ENCODE measurements at regions not wholly inside any gene's neighbourhood (a gene's known extent, or its start where the extent isn't known, plus 50 kb on each side); places are given as distances from the start of the nearest gene placed in this dataset.
A peak's percentile ranks its signal among the peaks of the same experiment; 100 is the strongest.

GRCh38 chr4:78721747-78722146 lies 54.4 kb upstream of the BMP2K start:
- no TSS peak for BruUV-seq (replicated peaks)
- peak overlapping the region in 1 of 3 experiments; percentile 18; a peak in 1 of 6 replicates for H3K4me3 ChIP-seq (replicated peaks in 1 of 3; ENCODE audit: insufficient read depth in 1 of 3, low read depth in 2 of 3, low read length in 3 of 3)
- no peak overlapping the region for H3K27ac ChIP-seq (ENCODE audit: extremely low read length, insufficient read depth, low read length)
- H3K79me2 ChIP-seq (ENCODE audit: insufficient read depth, low read length): no peaks in the 10 kb centered on the region
- no peak overlapping the region for H3K9ac ChIP-seq (ENCODE audit: insufficient read depth, low read depth, low read length)
- TF ChIP-seq MAFF (IDR thresholded peaks at IDR 0.05; ENCODE audit: low read depth, low read length) (peak; percentile 56), MAFK (conservative IDR thresholded peaks at IDR 0.05 in 1 of 2, IDR thresholded peaks at IDR 0.05 in 1 of 2; ENCODE audit: low read length in 2 of 2) (peak; percentile 26 to 60; a peak in 2 of 4 replicates), ZNF800 (CRISPR knock-in tag; IDR thresholded peaks at IDR 0.05) (no peak)
- H3K9me3 ChIP-seq (ENCODE audit: low read length): no peaks in the 10 kb centered on the region
- in situ Hi-C loops (cut with HindIII; ENCODE audit: extremely low pct_ligation_motif_present, low pct_unique_long_range_greater_than_20kb) (no loop called here), intact Hi-C loops (cut with micrococcal nuclease; ENCODE audit: unreplicated experiment) (no loop called here)
- H3K4me1 ChIP-seq (ENCODE audit: insufficient read depth, low read length): peaks cover 16% of the 10 kb centered on the region
- FAIRE-seq (no peak), DNase-seq (ENCODE audit: low spot score) (no peak), ATAC-seq (peak; percentile 50)
- H2AFZ ChIP-seq (ENCODE audit: low read length): no peak overlapping the region
- POLR2A ChIA-PET: no interaction called here
- H3K36me3 ChIP-seq (replicated peaks in 1 of 2; ENCODE audit: control insufficient read depth in 1 of 2, insufficient read depth in 2 of 2, low read length in 2 of 2): no peaks in the 10 kb centered on the region
- CTCF ChIA-PET (ENCODE audit: low intra/inter-chr PET ratio, low total read pairs): no interaction called here
- H4K20me1 ChIP-seq (ENCODE audit: insufficient read depth, low read length): no peaks in the 10 kb centered on the region
- no peaks in the 10 kb centered on the region for H3K27me3 ChIP-seq (ENCODE audit: control insufficient read depth in 1 of 2, insufficient read depth in 2 of 2, low read length in 2 of 2)
- 24% methylated on average over 4 of the region's 4 CpGs for WGBS (ENCODE audit: low lambda C conversion rate)
- peak overlapping the region; percentile 60 for H3K4me2 ChIP-seq (ENCODE audit: low read depth, low read length)

GRCh38 chr4:78722320-78722719 lies 53.8 kb upstream of the BMP2K start:
- in situ Hi-C loops (cut with HindIII; ENCODE audit: extremely low pct_ligation_motif_present, low pct_unique_long_range_greater_than_20kb) (no loop called here), intact Hi-C loops (cut with micrococcal nuclease; ENCODE audit: unreplicated experiment) (no loop called here)
- peaks cover 16% of the 10 kb centered on the region for H3K4me1 ChIP-seq (ENCODE audit: insufficient read depth, low read length)
- 63% methylated on average over 5 of the region's 5 CpGs for WGBS (ENCODE audit: low lambda C conversion rate)
- ChIA-PET CTCF (ENCODE audit: low intra/inter-chr PET ratio, low total read pairs) (no interaction called here), POLR2A (no interaction called here)
- H3K9me3 ChIP-seq (ENCODE audit: low read length): no peaks in the 10 kb centered on the region
- H3K36me3 ChIP-seq (replicated peaks in 1 of 2; ENCODE audit: control insufficient read depth in 1 of 2, insufficient read depth in 2 of 2, low read length in 2 of 2): no peaks in the 10 kb centered on the region
- no peaks in the 10 kb centered on the region for H3K27me3 ChIP-seq (ENCODE audit: control insufficient read depth in 1 of 2, insufficient read depth in 2 of 2, low read length in 2 of 2)
- no peak for FAIRE-seq
- no peak for ATAC-seq
- H3K79me2 ChIP-seq (ENCODE audit: insufficient read depth, low read length): no peaks in the 10 kb centered on the region
- H2AFZ ChIP-seq (ENCODE audit: low read length): no peak overlapping the region
- H3K27ac ChIP-seq (ENCODE audit: extremely low read length, insufficient read depth, low read length): no peak overlapping the region
- no peaks in the 10 kb centered on the region for H4K20me1 ChIP-seq (ENCODE audit: insufficient read depth, low read length)
- no peak overlapping the region for H3K9ac ChIP-seq (ENCODE audit: insufficient read depth, low read depth, low read length)
- H3K4me2 ChIP-seq (ENCODE audit: low read depth, low read length): no peak overlapping the region
- DNase-seq (ENCODE audit: low spot score): no peak
- H3K4me3 ChIP-seq (replicated peaks in 1 of 3; ENCODE audit: insufficient read depth in 1 of 3, low read depth in 2 of 3, low read length in 3 of 3): no peak overlapping the region
- no TSS peak for BruUV-seq (replicated peaks)
- TF ChIP-seq XRCC5 (optimal IDR thresholded peaks at IDR 0.05; ENCODE audit: low read length) (no peak), GLMP (CRISPR knock-in tag; IDR thresholded peaks at IDR 0.05; ENCODE audit: borderline replicate concordance) (no peak), ZNF691 (CRISPR knock-in tag; IDR thresholded peaks at IDR 0.05; ENCODE audit: borderline replicate concordance, low read depth) (no peak), ZNF234 (CRISPR knock-in tag; conservative IDR thresholded peaks at IDR 0.05) (no peak), HMG20B (CRISPR knock-in tag; conservative IDR thresholded peaks at IDR 0.05) (no peak), MTA1 (CRISPR knock-in tag; IDR thresholded peaks at IDR 0.05; ENCODE audit: borderline replicate concordance) (no peak), CBX2 (IDR thresholded peaks at IDR 0.05; ENCODE audit: low read depth, low read length) (no peak), CBX2 (CRISPR knock-in tag; IDR thresholded peaks at IDR 0.05; ENCODE audit: low read depth) (no peak), ZNF7 (CRISPR knock-in tag; IDR thresholded peaks at IDR 0.05) (no peak), SOX5 (CRISPR knock-in tag; IDR thresholded peaks at IDR 0.05; ENCODE audit: borderline replicate concordance) (no peak), ZNF276 (CRISPR knock-in tag; IDR thresholded peaks at IDR 0.05; ENCODE audit: low read depth) (no peak), ZNF768 (CRISPR knock-in tag; IDR thresholded peaks at IDR 0.05) (no peak)

Measured in HepG2 (cell line).